GM12878 (cell line): ENCODE measurements at regions not wholly inside any gene's neighbourhood (a gene's known extent, or its start where the extent isn't known, plus 50 kb on each side); places are given as distances from the start of the nearest gene placed in this dataset.

Source experiments
- ATAC-seq: fragments of 200-7000 bp; cut with Tn5 transposase; 3 replicates; pipeline ENCODE4 v1.9.1; 2020; ENCODE audit warnings: mild to moderate bottlenecking, moderate library complexity
- BruUV-seq: library from RNA; stranded (reverse); fragments of 400-500 nt; replicated peaks from 2 replicates; lab custom pipeline; 2021; lab: Mats Ljungman, UMichigan
- CTCF ChIA-PET: fragments of 300-600 bp; sonication (Branson Sonifier 250); formaldehyde crosslinking; extraction: SDS; loops from one replicate; lab custom pipeline; 2021; ENCODE audit warnings: inconsistent platforms; lab: Yijun Ruan, JAX
- POLR2A ChIA-PET: fragments of 350-600 bp; formaldehyde crosslinking; extraction: SDS; loops from one replicate; lab custom pipeline; 2021; ENCODE audit warnings: inconsistent platforms; lab: Charles Lee
- RAD21 ChIA-PET: fragments of 300-600 bp; sonication (Branson Sonifier 250); formaldehyde crosslinking; loops from one replicate; lab custom pipeline; 2023; ENCODE audit warnings: antibody characterized with exemption; ENCODE audit not compliant: unreplicated experiment; lab: Charles Lee
- SMC1A ChIA-PET: fragments of 300-600 bp; sonication (Branson Sonifier 250); formaldehyde crosslinking; loops from one replicate; lab custom pipeline; 2023; ENCODE audit not compliant: unreplicated experiment, uncharacterized antibody; lab: Charles Lee
- DNase-seq: peaks from one replicate; pipeline ENCODE4 v3.0.0-alpha.2; 2011; ENCODE audit warnings: low read depth, low spot score
- FAIRE-seq: peaks from 3 replicates; lab custom pipeline; 2011; peaks lifted over from hg19 to GRCh38; lab: Jason Lieb, UNC
- H2AFZ ChIP-seq: 2 replicates; pipeline ENCODE4 v1.6.0; 2011; ENCODE audit warnings: low read depth, low read length, control low read depth; ENCODE audit not compliant: control insufficient read depth
- H3K27ac ChIP-seq: 2 replicates; pipeline ENCODE4 v1.5.1; 2011; ENCODE audit warnings: control low read depth; ENCODE audit not compliant: control insufficient read depth, insufficient read depth
- H3K27me3 ChIP-seq, 2 experiments: replicated peaks in 1 of 2; 2 replicates each; pipeline versions ENCODE4 v1.6.0 to v1.6.1; 2011; ENCODE audit warnings: low read length in 1 of 2; ENCODE audit not compliant: control insufficient read depth in 2 of 2, insufficient read depth in 2 of 2
- H3K36me3 ChIP-seq, 2 experiments: 2 replicates each; pipeline ENCODE4 v1.5.1; 2011; ENCODE audit warnings: low read length in 1 of 2; ENCODE audit not compliant: control insufficient read depth in 2 of 2, insufficient read depth in 2 of 2
- H3K4me1 ChIP-seq: 2 replicates; pipeline ENCODE4 v1.6.1; 2011; ENCODE audit warnings: mild to moderate bottlenecking, low read length, moderate library complexity, mixed read lengths; ENCODE audit not compliant: control insufficient read depth, insufficient read depth
- H3K4me2 ChIP-seq: 2 replicates; pipeline ENCODE4 v1.6.0; 2011; ENCODE audit warnings: control low read depth; ENCODE audit not compliant: control insufficient read depth, insufficient read depth
- H3K4me3 ChIP-seq: fragments of 200-600 bp; sonication (generic); 2 replicates; pipeline ENCODE4 v1.5.1; 2016
- H3K79me2 ChIP-seq: 2 replicates; pipeline ENCODE4 v1.6.0; 2011; ENCODE audit warnings: low read length; ENCODE audit not compliant: control insufficient read depth, insufficient read depth
- H3K9ac ChIP-seq: 2 replicates; pipeline ENCODE4 v1.8.0; 2011; ENCODE audit warnings: low read length, control low read depth, mixed read lengths; ENCODE audit not compliant: control insufficient read depth, insufficient read depth
- H3K9me3 ChIP-seq: replicated peaks from 3 replicates; pipeline ENCODE4 v1.5.1; 2011; ENCODE audit warnings: mild to moderate bottlenecking, low read length; ENCODE audit not compliant: control insufficient read depth, insufficient read depth
- H4K20me1 ChIP-seq: 2 replicates; pipeline ENCODE4 v1.6.0; 2011; ENCODE audit not compliant: control insufficient read depth, insufficient read depth
- BRCA1 ChIP-seq: IDR thresholded peaks from 2 replicates; pipeline ENCODE4 v1.6.1; 2011; ENCODE audit warnings: low read depth, low read length, improper control_type of control experiment
- CBFB ChIP-seq: IDR thresholded peaks from 2 replicates; pipeline ENCODE4 v1.6.1; 2016; ENCODE audit warnings: antibody characterized with exemption, low read depth
- EZH2 ChIP-seq: IDR thresholded peaks from 2 replicates; pipeline ENCODE4 v1.6.1; 2012; ENCODE audit warnings: low read depth, mild to moderate bottlenecking, control low read depth, inconsistent platforms, low read length, borderline replicate concordance; ENCODE audit not compliant: control insufficient read depth
- FOXM1 ChIP-seq: IDR thresholded peaks from 2 replicates; pipeline ENCODE4 v1.6.1; 2012; ENCODE audit warnings: low read depth, mild to moderate bottlenecking, inconsistent platforms, low read length, moderate library complexity
- JUND ChIP-seq: IDR thresholded peaks from 2 replicates; pipeline ENCODE4 v1.6.1; 2012; ENCODE audit warnings: low read depth, mild to moderate bottlenecking, low read length, improper control_type of control experiment, moderate library complexity
- KDM1A ChIP-seq: fragments of 200-600 bp; sonication (generic); IDR thresholded peaks from 2 replicates; pipeline ENCODE4 v1.6.1; 2016; ENCODE audit warnings: borderline replicate concordance
- MXI1 ChIP-seq: fragments of 150-350 bp; IDR thresholded peaks from 2 replicates; pipeline ENCODE4 v1.6.1; 2011; ENCODE audit warnings: low read depth, mild to moderate bottlenecking, inconsistent platforms, low read length, improper control_type of control experiment
- POLR2AphosphoS5 ChIP-seq: IDR thresholded peaks from 2 replicates; pipeline ENCODE4 v1.6.1; 2011; ENCODE audit warnings: mild to moderate bottlenecking, low read length, inconsistent platforms
- TCF7 ChIP-seq: IDR thresholded peaks from 2 replicates; pipeline ENCODE4 v1.6.1; 2014; ENCODE audit warnings: antibody characterized with exemption, borderline replicate concordance
- ZNF622 ChIP-seq: fragments of 450-650 bp; IDR thresholded peaks from 2 replicates; pipeline ENCODE4 v1.6.1; 2017; ENCODE audit warnings: mild to moderate bottlenecking, inconsistent platforms
- WGBS: methylation state at CpG from one replicate; pipeline ENCODE4 v1.1.6; 2016; ENCODE audit warnings: low lambda C conversion rate; ENCODE audit not compliant: insufficient replicate concordance, insufficient coverage; ENCODE audit errors: missing lambda C conversion rate; 5-methylcytosine and 5-hydroxymethylcytosine counted together
- in situ Hi-C: fragments of 300-500 bp; cut with MboI; formaldehyde crosslinking; loops from 9 replicates; pipeline ENCODE4 v1.14.3; 2018; ENCODE audit warnings: mixed read lengths
- intact Hi-C: fragments of 100-400 bp; cut with micrococcal nuclease; formaldehyde crosslinking; loops from one replicate; pipeline ENCODE4 v1.14.2; 2022; ENCODE audit not compliant: unreplicated experiment
- TF ChIP-seq, protein P1 (sequence below), 3 experiments: IDR thresholded peaks in 2 of 3; conservative IDR thresholded peaks in 1 of 3; 2 replicates each; pipeline ENCODE4 v1.5.1; 2011; ENCODE audit warnings: low read depth in 3 of 3, low read length in 3 of 3, mild to moderate bottlenecking in 3 of 3, control low read depth in 2 of 3, moderate library complexity in 2 of 3, inconsistent platforms in 1 of 3, mixed read lengths in 1 of 3; ENCODE audit not compliant: control insufficient read depth in 2 of 3, insufficient read depth in 1 of 3; ENCODE audit errors: extremely low read depth in 1 of 3
- TF ChIP-seq, protein P2 (sequence below): fragments of 150-350 bp; IDR thresholded peaks from 2 replicates; pipeline ENCODE4 v1.6.1; 2016; ENCODE audit warnings: low read depth, low read length
- TF ChIP-seq, protein P3 (sequence below): IDR thresholded peaks from 2 replicates; pipeline ENCODE4 v1.6.1; 2011; ENCODE audit warnings: mild to moderate bottlenecking, low read depth, low read length, moderate library complexity; ENCODE audit not compliant: insufficient replicate concordance
- TF ChIP-seq, protein P4 (sequence below): fragments of 450-650 bp; IDR thresholded peaks from 2 replicates; pipeline ENCODE4 v1.6.1; 2016; ENCODE audit warnings: mild to moderate bottlenecking

DNA sequence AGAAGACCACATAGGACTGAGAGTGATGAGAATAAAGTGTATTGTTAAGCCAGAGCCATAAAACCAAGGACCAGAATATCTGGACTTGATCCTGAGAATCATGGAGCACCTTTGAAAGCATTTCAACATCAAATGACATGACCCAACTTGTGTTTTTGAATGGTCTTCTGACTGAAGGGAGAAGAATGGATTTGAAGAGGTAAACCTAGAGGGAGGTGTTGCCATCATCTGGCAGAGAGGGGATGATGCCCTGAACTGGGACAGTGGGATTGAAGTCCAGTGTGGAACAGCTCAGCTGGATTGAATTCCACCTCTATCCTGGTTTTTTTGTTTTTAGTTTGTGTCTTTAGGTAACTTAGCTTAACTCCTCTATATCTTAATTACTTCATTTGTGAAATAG is 570.0 kb downstream of the TBC1D32 start (continued):
- TF ChIP-seq TCF7, result no peak
- no peak for TF ChIP-seq FOXM1
- TF ChIP-seq, protein P1, sequence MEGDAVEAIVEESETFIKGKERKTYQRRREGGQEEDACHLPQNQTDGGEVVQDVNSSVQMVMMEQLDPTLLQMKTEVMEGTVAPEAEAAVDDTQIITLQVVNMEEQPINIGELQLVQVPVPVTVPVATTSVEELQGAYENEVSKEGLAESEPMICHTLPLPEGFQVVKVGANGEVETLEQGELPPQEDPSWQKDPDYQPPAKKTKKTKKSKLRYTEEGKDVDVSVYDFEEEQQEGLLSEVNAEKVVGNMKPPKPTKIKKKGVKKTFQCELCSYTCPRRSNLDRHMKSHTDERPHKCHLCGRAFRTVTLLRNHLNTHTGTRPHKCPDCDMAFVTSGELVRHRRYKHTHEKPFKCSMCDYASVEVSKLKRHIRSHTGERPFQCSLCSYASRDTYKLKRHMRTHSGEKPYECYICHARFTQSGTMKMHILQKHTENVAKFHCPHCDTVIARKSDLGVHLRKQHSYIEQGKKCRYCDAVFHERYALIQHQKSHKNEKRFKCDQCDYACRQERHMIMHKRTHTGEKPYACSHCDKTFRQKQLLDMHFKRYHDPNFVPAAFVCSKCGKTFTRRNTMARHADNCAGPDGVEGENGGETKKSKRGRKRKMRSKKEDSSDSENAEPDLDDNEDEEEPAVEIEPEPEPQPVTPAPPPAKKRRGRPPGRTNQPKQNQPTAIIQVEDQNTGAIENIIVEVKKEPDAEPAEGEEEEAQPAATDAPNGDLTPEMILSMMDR (IDR thresholded peaks at IDR 0.05 in 2 of 3, conservative IDR thresholded peaks at IDR 0.05 in 1 of 3; ENCODE audit: control insufficient read depth in 2 of 3, extremely low read depth in 1 of 3, insufficient read depth in 1 of 3, low read depth in 3 of 3, low read length in 3 of 3), result no peak

DNA sequence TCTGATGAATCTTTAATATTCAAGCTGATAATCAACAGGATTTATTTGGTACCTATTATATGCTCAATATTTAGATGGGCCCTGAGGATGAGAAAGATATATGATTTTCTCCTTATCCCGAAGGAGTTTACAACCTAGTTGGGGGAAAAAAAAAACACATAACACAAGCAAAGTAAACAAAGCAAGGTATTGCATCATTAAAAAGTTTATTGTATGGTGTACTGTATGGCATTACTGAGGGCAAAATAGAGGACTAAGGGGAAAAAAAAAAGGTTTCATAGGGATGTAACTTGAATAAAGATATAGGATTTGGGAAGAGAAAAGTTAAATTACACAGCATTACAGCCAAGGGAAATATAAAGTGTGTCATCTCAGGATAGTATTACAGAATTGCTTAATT is 574.7 kb downstream of the TBC1D32 start:
- TF ChIP-seq, protein P2, sequence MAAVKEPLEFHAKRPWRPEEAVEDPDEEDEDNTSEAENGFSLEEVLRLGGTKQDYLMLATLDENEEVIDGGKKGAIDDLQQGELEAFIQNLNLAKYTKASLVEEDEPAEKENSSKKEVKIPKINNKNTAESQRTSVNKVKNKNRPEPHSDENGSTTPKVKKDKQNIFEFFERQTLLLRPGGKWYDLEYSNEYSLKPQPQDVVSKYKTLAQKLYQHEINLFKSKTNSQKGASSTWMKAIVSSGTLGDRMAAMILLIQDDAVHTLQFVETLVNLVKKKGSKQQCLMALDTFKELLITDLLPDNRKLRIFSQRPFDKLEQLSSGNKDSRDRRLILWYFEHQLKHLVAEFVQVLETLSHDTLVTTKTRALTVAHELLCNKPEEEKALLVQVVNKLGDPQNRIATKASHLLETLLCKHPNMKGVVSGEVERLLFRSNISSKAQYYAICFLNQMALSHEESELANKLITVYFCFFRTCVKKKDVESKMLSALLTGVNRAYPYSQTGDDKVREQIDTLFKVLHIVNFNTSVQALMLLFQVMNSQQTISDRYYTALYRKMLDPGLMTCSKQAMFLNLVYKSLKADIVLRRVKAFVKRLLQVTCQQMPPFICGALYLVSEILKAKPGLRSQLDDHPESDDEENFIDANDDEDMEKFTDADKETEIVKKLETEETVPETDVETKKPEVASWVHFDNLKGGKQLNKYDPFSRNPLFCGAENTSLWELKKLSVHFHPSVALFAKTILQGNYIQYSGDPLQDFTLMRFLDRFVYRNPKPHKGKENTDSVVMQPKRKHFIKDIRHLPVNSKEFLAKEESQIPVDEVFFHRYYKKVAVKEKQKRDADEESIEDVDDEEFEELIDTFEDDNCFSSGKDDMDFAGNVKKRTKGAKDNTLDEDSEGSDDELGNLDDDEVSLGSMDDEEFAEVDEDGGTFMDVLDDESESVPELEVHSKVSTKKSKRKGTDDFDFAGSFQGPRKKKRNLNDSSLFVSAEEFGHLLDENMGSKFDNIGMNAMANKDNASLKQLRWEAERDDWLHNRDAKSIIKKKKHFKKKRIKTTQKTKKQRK, result no peak
- TF ChIP-seq, protein P3, sequence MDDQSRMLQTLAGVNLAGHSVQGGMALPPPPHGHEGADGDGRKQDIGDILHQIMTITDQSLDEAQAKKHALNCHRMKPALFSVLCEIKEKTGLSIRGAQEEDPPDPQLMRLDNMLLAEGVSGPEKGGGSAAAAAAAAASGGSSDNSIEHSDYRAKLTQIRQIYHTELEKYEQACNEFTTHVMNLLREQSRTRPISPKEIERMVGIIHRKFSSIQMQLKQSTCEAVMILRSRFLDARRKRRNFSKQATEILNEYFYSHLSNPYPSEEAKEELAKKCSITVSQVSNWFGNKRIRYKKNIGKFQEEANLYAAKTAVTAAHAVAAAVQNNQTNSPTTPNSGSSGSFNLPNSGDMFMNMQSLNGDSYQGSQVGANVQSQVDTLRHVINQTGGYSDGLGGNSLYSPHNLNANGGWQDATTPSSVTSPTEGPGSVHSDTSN, result no peak
- TF ChIP-seq POLR2AphosphoS5, result no peak
- TF ChIP-seq CBFB, result no peak
- TF ChIP-seq KDM1A, result no peak
- no peak for TF ChIP-seq BRCA1
- TF ChIP-seq, protein P4, sequence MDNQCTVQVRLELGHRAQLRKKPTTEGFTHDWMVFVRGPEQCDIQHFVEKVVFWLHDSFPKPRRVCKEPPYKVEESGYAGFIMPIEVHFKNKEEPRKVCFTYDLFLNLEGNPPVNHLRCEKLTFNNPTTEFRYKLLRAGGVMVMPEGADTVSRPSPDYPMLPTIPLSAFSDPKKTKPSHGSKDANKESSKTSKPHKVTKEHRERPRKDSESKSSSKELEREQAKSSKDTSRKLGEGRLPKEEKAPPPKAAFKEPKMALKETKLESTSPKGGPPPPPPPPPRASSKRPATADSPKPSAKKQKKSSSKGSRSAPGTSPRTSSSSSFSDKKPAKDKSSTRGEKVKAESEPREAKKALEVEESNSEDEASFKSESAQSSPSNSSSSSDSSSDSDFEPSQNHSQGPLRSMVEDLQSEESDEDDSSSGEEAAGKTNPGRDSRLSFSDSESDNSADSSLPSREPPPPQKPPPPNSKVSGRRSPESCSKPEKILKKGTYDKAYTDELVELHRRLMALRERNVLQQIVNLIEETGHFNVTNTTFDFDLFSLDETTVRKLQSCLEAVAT, result no peak
- TF ChIP-seq ZNF622, result no peak
- TF ChIP-seq JUND, result no peak
- TF ChIP-seq MXI1, result no peak
- no peak for TF ChIP-seq EZH2
- no peaks in the 10 kb centered on the region for H3K4me1 ChIP-seq
- no peak overlapping the region for H3K27ac ChIP-seq
- DNase-seq (no peak), ATAC-seq (no peak), FAIRE-seq (no peak)
- H4K20me1 ChIP-seq, result no peaks in the 10 kb centered on the region
- no peaks in the 10 kb centered on the region for H3K36me3 ChIP-seq
- H3K4me3 ChIP-seq, result no peak overlapping the region
- in situ Hi-C loops, result no loop called here
- 31% methylated on average over 1 of the region's 1 CpG for whole genome bisulfite sequencing
- H3K4me2 ChIP-seq, result no peak overlapping the region
- CTCF ChIA-PET, result no interaction called here
- H3K27me3 ChIP-seq, result no peaks in the 10 kb centered on the region
- RAD21 ChIA-PET, result no interaction called here
- no peaks in the 10 kb centered on the region for H3K79me2 ChIP-seq
- SMC1A ChIA-PET, result no interaction called here
- no peak overlapping the region for H2AFZ ChIP-seq
- no peak overlapping the region for H3K9ac ChIP-seq
- no peaks in the 10 kb centered on the region for H3K9me3 ChIP-seq
- intact Hi-C loops, result no loop called here
- POLR2A ChIA-PET, result no interaction called here
- BruUV-seq, result no TSS peak
